ENCODE measurements at regions not wholly inside any gene's neighbourhood (a gene's known extent, or its start where the extent isn't known, plus 50 kb on each side); places are given as distances from the start of the nearest gene placed in this dataset.
"Not testable (repeated sequence)": the region's sequence is repeated elsewhere in the genome, so short reads cannot be mapped to it uniquely, and the experiment has no call there.

DNA sequence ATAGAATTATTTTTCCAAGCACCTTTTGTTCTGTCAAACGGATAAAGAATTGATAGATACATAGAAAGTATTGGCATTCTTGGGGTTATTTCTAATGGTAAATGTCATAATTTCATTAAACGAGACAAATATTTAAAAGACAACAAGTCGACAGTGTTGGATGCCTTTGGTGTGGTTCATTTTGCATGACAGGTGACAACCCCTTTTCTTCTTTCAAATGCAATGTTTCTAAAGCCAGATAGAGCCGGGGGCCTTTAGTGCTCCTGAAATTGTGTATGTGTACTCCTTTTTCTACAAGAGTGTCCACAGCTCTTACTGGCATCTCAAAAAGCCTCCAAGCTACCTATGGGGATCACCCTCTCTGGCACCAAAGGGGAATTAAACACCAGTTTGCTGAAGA is 350.8 kb upstream of the ID2 start:
- H3K4me3 ChIP-seq (ENCODE audit: low read depth, low read length) = no peak overlapping the region
- TF ChIP-seq MYC (IDR thresholded peaks at IDR 0.05; ENCODE audit: low read depth, low read length) (no peak), POLR2A (IDR thresholded peaks at IDR 0.05; ENCODE audit: extremely low read depth, insufficient read length) (no peak)
- TF ChIP-seq, protein P1, sequence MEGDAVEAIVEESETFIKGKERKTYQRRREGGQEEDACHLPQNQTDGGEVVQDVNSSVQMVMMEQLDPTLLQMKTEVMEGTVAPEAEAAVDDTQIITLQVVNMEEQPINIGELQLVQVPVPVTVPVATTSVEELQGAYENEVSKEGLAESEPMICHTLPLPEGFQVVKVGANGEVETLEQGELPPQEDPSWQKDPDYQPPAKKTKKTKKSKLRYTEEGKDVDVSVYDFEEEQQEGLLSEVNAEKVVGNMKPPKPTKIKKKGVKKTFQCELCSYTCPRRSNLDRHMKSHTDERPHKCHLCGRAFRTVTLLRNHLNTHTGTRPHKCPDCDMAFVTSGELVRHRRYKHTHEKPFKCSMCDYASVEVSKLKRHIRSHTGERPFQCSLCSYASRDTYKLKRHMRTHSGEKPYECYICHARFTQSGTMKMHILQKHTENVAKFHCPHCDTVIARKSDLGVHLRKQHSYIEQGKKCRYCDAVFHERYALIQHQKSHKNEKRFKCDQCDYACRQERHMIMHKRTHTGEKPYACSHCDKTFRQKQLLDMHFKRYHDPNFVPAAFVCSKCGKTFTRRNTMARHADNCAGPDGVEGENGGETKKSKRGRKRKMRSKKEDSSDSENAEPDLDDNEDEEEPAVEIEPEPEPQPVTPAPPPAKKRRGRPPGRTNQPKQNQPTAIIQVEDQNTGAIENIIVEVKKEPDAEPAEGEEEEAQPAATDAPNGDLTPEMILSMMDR (IDR thresholded peaks at IDR 0.05; ENCODE audit: low read depth, low read length) = no peak
- TF ChIP-seq, protein P2, sequence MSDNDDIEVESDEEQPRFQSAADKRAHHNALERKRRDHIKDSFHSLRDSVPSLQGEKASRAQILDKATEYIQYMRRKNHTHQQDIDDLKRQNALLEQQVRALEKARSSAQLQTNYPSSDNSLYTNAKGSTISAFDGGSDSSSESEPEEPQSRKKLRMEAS (IDR thresholded peaks at IDR 0.05; ENCODE audit: low read depth, low read length) = no peak
- no peak for DNase-seq (ENCODE audit: low read depth)

DNA sequence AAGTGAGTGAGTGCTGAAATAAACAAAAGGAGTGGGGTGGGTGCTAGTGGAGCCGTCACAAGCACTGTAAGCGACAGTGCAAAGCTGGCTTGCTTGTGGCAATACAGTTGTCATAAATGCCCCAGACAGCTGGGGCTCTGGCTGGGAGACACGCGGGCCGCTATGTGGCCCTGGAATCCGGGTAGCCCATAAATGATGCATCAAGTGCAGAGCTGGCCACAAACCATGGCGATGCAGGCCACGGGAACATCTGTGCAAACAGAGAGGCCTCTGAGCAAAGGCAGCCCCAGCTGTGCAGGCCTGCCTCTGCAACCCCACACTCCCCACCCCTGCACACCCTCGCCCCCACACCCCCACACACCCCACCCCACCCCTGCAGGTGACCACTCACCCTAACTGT is 349.2 kb upstream of the ID2 start:
- DNase-seq (ENCODE audit: low read depth) = no peak
- no peak overlapping the region for H3K4me3 ChIP-seq (ENCODE audit: low read depth, low read length)
- TF ChIP-seq MYC (IDR thresholded peaks at IDR 0.05; ENCODE audit: low read depth, low read length) = no peak
- TF ChIP-seq, protein P2 (IDR thresholded peaks at IDR 0.05; ENCODE audit: low read depth, low read length) = no peak
- TF ChIP-seq, protein P1 (IDR thresholded peaks at IDR 0.05; ENCODE audit: low read depth, low read length) = no peak
- no peak for TF ChIP-seq POLR2A (IDR thresholded peaks at IDR 0.05; ENCODE audit: extremely low read depth, insufficient read length)

DNA sequence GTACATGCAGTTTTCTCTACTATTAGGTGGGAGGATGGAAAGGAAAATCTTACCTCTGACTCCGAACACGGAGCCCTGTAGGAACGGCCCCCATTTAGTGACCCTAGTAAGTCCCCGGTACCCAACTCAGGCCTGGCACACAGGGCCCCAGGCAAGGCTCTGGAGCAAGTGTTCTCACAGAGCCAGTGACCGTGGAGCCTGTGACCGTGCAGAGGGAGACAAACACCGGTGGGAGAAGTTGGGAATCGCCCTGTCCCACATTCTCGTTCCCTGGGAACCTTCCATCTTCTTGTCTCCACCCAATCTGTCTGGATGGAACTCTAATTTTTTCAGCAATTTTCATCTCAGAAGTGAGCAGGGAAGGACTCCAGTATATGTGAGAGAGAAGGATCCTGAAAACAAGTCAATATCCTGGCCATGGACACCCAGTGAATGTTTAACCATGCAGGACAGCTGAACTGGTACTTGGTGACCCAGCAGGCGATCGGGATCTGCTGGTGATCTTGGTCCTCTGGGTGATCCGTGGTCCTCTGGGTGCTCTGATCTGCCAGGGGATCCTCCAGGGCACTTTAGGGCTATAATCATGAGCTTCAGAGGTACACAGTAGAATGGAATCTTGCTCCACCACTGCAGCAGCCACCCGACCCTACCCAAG is 348.6 kb upstream of the ID2 start:
- no peak for DNase-seq (ENCODE audit: low read depth)
- TF ChIP-seq, protein P1 (IDR thresholded peaks at IDR 0.05; ENCODE audit: low read depth, low read length) = no peak
- TF ChIP-seq POLR2A (IDR thresholded peaks at IDR 0.05; ENCODE audit: extremely low read depth, insufficient read length) (no peak), MYC (IDR thresholded peaks at IDR 0.05; ENCODE audit: low read depth, low read length) (no peak)
- TF ChIP-seq, protein P2 (IDR thresholded peaks at IDR 0.05; ENCODE audit: low read depth, low read length) = no peak
- no peak overlapping the region for H3K4me3 ChIP-seq (ENCODE audit: low read depth, low read length)

DNA sequence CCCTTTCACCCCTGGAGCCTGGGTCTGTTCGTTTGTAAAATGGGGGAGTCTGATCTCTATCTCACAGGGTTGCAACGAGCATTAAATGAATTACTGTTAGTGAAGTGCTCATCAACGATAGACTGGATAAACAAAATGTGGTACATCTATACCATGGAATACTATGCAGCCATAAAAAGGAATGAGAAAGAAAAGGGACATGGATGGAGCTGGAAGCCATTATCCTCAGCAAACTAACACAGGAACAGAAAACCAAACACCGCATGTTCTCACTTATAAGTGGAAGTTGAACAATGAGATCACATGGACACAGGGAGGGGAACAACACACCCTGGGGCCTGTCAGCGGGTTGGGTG is 348.0 kb upstream of the ID2 start:
- not testable (repeated sequence) for DNase-seq (ENCODE audit: low read depth); H3K4me3 ChIP-seq (ENCODE audit: low read depth, low read length)

DNA sequence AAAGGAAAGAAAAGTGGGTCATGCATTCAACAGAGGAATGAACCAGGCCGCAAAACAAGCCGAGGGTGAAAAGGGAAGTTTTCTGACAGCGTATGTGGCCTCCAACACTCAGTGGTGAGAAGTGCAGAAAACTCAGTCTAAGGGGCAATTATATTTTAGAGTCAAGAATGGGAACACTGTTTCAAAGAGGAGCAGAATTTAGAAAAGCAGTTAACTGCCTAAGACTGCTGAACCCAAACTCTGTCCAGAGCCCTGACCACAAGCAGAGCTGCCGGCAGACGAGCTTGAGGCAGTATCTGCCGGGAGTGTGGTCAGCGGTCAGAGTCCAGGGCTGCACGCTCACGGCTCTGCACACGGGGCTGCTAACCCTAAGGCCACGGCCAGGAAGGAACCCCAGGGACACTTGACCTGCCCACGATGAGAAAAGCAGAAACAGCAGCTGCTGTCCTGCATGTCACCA is 347.0 kb upstream of the ID2 start:
- H3K4me3 ChIP-seq (ENCODE audit: low read depth, low read length) = no peak overlapping the region
- TF ChIP-seq POLR2A (IDR thresholded peaks at IDR 0.05; ENCODE audit: extremely low read depth, insufficient read length) (no peak), MYC (IDR thresholded peaks at IDR 0.05; ENCODE audit: low read depth, low read length) (no peak)
- TF ChIP-seq, protein P1 (IDR thresholded peaks at IDR 0.05; ENCODE audit: low read depth, low read length) = no peak
- TF ChIP-seq, protein P2 (IDR thresholded peaks at IDR 0.05; ENCODE audit: low read depth, low read length) = no peak
- peak; percentile 50 for DNase-seq (ENCODE audit: low read depth)

DNA sequence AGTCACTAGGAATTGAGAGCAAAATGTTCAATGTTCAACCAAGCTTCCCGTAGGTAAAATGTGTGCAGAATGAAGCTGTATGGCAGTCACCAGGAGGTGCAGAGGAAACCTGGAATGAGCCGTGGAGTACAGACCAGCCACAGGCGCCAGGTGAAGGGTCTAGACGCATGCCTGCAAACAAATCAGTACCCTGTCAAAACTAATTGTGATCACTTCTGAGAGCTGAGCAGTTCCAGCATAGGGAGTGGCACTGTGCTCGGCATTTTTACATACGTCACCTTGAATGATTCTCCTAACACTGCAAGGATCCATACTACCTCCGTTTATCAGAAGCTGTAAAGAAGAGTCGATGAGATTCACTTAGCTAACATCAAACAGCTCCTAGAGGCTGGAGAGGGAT is 346.1 kb upstream of the ID2 start:
- no peak for DNase-seq (ENCODE audit: low read depth)
- H3K4me3 ChIP-seq (ENCODE audit: low read depth, low read length) = no peak overlapping the region
- TF ChIP-seq, protein P2 (IDR thresholded peaks at IDR 0.05; ENCODE audit: low read depth, low read length) = no peak
- TF ChIP-seq POLR2A (IDR thresholded peaks at IDR 0.05; ENCODE audit: extremely low read depth, insufficient read length) (no peak), MYC (IDR thresholded peaks at IDR 0.05; ENCODE audit: low read depth, low read length) (no peak)
- TF ChIP-seq, protein P1 (IDR thresholded peaks at IDR 0.05; ENCODE audit: low read depth, low read length) = no peak

Measured in NB4 (cell line).